ENCODE measurements at regions not wholly inside any gene's neighbourhood (a gene's known extent, or its start where the extent isn't known, plus 50 kb on each side); places are given as distances from the start of the nearest gene placed in this dataset.

DNA sequence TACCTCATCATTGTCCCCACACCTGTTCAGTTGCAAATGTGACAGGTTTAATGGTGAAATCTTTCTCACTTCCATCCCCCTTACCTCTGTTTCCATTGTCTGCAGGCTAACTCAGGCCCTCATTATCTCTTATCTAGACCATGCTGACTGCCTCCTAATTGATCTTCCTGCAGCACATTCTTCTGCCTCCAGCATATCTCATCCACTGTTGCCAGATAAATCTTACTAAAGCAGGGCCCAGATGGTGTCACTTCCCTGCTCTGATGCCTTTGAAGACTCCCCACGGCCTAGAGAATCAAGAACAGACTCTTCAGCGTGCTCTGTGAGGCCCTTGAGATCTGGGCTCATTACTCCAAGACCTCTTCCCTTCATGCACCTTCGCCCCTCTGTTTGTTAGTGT lies 230.1 kb downstream of the DUSP10 start:
- TF ChIP-seq CTCF (IDR thresholded peaks at IDR 0.05; ENCODE audit: insufficient read depth, low read depth, low read length) = no peak
- POLR2A ChIA-PET = no interaction called here
- CTCF ChIA-PET = interaction anchor here (1.0 kb wide), 1 partner anchor 8 kb away, joined by 3 read pairs; no protein-coding TSS in a partner anchor
- no peak overlapping the region for H3K4me3 ChIP-seq (ENCODE audit: low read depth, low read length)
- no peaks in the 10 kb centered on the region for H3K27me3 ChIP-seq (ENCODE audit: control insufficient read depth, insufficient read depth, low read length)
- no peak for DNase-seq (ENCODE audit: low read depth)
- H3K36me3 ChIP-seq (ENCODE audit: control insufficient read depth, insufficient read depth, low read length) = no peaks in the 10 kb centered on the region

DNA sequence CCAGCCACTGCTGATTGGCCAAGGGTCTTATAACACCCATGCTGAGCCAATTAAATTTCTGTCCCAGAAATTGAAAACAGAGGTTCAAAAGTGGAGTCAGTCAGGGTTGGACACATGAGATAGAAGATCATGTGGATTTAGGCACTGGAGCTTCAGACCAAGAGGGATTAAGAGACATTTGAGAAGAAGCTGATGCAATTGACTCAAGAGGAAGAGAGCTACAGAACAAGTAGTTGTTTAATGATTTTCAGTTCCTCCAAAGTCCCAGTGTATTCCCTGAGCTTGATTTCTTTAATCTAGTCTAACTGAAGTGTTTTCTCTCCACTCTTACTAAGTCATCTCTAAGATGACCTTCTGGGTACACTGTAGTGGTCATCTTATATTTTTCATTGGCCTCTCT lies 227.1 kb downstream of the DUSP10 start:
- H3K27me3 ChIP-seq (ENCODE audit: control insufficient read depth, insufficient read depth, low read length) = no peaks in the 10 kb centered on the region
- POLR2A ChIA-PET = no interaction called here
- no peak for TF ChIP-seq CTCF (IDR thresholded peaks at IDR 0.05; ENCODE audit: insufficient read depth, low read depth, low read length)
- H3K4me3 ChIP-seq (ENCODE audit: low read depth, low read length) = no peak overlapping the region
- DNase-seq (ENCODE audit: low read depth) = no peak
- no peaks in the 10 kb centered on the region for H3K36me3 ChIP-seq (ENCODE audit: control insufficient read depth, insufficient read depth, low read length)
- CTCF ChIA-PET = no interaction called here

DNA sequence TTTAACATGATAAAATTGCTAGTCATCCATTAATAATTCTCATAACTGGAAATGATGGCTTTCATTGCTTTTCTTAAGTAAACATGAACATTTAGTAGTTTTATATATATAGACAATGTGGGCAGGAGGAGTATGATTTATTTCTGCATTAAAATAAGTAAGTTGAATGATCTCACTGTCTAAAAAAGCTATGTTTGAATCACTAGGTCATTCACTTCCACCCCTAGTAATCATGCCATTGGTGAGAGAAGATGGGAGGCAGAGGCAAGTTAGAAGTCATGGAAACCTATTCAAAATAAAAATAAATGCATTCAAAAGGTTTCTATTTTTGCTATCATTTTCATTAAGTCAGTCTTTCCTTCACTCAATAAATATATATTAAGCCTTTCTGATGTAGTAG lies 226.4 kb downstream of the DUSP10 start:
- Histone ChIP-seq H3K27me3 (ENCODE audit: control insufficient read depth, insufficient read depth, low read length) (no peaks in the 10 kb centered on the region), H3K4me3 (ENCODE audit: low read depth, low read length) (no peak overlapping the region), H3K36me3 (ENCODE audit: control insufficient read depth, insufficient read depth, low read length) (no peaks in the 10 kb centered on the region)
- DNase-seq (ENCODE audit: low read depth) = no peak
- ChIA-PET POLR2A (no interaction called here), CTCF (no interaction called here)
- TF ChIP-seq CTCF (IDR thresholded peaks at IDR 0.05; ENCODE audit: insufficient read depth, low read depth, low read length) = no peak

DNA sequence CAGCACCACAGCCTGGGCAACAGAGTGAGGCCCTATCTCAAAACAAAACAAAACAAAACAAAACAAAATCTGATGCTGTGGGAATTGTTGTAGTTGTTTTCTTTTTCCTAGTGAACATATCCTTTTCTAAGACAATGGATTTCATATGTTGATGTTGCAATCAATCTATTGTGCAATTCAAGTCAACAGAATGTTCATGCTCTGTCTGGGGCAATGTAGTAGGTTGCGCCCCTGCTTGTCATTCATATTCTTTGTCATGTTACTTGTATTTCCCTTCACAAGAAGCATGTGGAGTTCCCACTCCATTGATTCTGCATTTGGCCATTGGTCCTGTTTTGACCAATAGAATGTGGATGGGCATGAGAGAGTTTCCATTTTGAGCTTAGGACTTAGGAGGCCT lies 223.9 kb downstream of the DUSP10 start:
- Histone ChIP-seq H3K27me3 (ENCODE audit: control insufficient read depth, insufficient read depth, low read length) (no peaks in the 10 kb centered on the region), H3K4me3 (ENCODE audit: low read depth, low read length) (no peak overlapping the region), H3K36me3 (ENCODE audit: control insufficient read depth, insufficient read depth, low read length) (no peaks in the 10 kb centered on the region)
- CTCF ChIA-PET = no interaction called here
- no peak for TF ChIP-seq CTCF (IDR thresholded peaks at IDR 0.05; ENCODE audit: insufficient read depth, low read depth, low read length)
- no peak for DNase-seq (ENCODE audit: low read depth)
- POLR2A ChIA-PET = no interaction called here

DNA sequence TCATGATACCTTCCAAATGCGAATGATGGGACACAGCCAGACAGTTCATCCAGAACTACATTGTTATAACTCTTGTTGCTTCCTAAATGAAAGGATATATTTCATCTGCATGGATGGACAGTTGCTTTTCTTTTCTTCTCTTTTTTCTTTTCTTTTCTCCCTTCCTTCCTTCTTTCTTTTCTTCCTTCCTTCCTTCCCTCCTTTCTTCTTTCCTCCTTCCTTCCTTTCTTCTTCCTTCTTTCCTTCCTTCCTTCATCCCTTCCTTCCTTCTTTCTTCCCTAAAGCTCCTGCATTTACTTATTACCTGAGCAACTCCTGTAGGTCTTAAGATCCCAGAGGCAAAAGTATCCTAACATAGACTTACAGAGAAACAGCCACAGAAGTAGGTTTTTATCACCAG lies 221.6 kb downstream of the DUSP10 start:
- Histone ChIP-seq H3K27me3 (ENCODE audit: control insufficient read depth, insufficient read depth, low read length) (no peaks in the 10 kb centered on the region), H3K4me3 (ENCODE audit: low read depth, low read length) (no peak overlapping the region), H3K36me3 (ENCODE audit: control insufficient read depth, insufficient read depth, low read length) (no peaks in the 10 kb centered on the region)
- DNase-seq (ENCODE audit: low read depth) = no peak
- no peak for TF ChIP-seq CTCF (IDR thresholded peaks at IDR 0.05; ENCODE audit: insufficient read depth, low read depth, low read length)
- ChIA-PET POLR2A (no interaction called here), CTCF (interaction anchor here (0.6 kb wide), 1 partner anchor 40 kb away, joined by 3 read pairs; no protein-coding TSS in a partner anchor)

All from BJ (cell line).